ENCODE measurements at regions not wholly inside any gene's neighbourhood (a gene's known extent, or its start where the extent isn't known, plus 50 kb on each side); places are given as distances from the start of the nearest gene placed in this dataset.

DNA sequence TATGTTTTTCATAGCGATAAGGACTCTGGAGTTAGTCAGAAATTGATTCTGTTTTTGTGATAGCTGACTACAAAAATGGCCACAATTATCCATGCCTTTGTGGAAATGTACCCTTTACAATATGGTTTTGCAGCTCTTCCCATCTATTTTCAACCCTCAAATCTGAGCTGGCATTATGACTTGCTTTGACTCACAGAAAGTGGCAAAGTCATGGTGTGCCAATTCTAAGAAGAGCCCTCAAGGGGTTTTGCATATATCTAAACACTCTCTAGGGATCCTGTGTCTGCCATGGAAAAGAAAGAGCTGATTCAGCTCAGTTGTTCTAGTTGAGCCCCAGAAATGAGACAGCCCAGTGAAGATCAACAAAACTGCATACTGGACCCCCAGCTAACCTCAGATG, 390.5 kb upstream of the RAG2 start:
- no peaks in the 10 kb centered on the region for H3K4me1 Mint-ChIP-seq (ENCODE audit: unreplicated experiment)
- no peaks in the 10 kb centered on the region for H3K27me3 Mint-ChIP-seq (ENCODE audit: unreplicated experiment)
- H3K4me3 Mint-ChIP-seq (ENCODE audit: unreplicated experiment) = no peak overlapping the region
- TF ChIP-seq, protein P1, sequence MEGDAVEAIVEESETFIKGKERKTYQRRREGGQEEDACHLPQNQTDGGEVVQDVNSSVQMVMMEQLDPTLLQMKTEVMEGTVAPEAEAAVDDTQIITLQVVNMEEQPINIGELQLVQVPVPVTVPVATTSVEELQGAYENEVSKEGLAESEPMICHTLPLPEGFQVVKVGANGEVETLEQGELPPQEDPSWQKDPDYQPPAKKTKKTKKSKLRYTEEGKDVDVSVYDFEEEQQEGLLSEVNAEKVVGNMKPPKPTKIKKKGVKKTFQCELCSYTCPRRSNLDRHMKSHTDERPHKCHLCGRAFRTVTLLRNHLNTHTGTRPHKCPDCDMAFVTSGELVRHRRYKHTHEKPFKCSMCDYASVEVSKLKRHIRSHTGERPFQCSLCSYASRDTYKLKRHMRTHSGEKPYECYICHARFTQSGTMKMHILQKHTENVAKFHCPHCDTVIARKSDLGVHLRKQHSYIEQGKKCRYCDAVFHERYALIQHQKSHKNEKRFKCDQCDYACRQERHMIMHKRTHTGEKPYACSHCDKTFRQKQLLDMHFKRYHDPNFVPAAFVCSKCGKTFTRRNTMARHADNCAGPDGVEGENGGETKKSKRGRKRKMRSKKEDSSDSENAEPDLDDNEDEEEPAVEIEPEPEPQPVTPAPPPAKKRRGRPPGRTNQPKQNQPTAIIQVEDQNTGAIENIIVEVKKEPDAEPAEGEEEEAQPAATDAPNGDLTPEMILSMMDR (IDR thresholded peaks at IDR 0.05; ENCODE audit: unreplicated experiment) = no peak
- no peaks in the 10 kb centered on the region for H3K9me3 Mint-ChIP-seq (ENCODE audit: unreplicated experiment)
- no peaks in the 10 kb centered on the region for H3K36me3 Mint-ChIP-seq (ENCODE audit: low read depth, unreplicated experiment)
- H3K27ac Mint-ChIP-seq (ENCODE audit: unreplicated experiment) = no peak overlapping the region
- DNase-seq (ENCODE audit: low spot score) = no peak

DNA sequence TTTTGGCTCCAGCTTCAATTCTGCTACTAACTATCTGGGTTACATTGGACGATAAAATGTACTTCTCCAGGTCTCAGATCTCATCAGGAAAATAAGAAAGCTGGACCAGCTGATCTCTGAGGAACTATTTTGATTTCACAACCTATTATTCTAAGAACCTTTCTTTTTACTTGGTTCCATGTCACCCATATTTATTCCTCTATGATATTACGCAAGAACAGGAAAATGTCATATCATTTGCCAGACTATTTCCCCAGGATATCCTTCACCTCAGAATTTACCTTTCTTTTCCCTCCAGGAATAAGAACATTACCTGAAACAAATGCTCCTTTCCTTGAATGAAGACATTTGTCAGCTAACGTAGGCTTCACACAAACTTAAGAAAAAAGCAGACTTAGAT, 387.5 kb upstream of the RAG2 start:
- Mint-ChIP-seq H3K4me1 (ENCODE audit: unreplicated experiment) (no peaks in the 10 kb centered on the region), H3K36me3 (ENCODE audit: low read depth, unreplicated experiment) (peaks cover 4% of the 10 kb centered on the region), H3K9me3 (ENCODE audit: unreplicated experiment) (peaks cover 6% of the 10 kb centered on the region), H3K4me3 (ENCODE audit: unreplicated experiment) (no peak overlapping the region), H3K27me3 (ENCODE audit: unreplicated experiment) (peaks cover 4% of the 10 kb centered on the region), H3K27ac (ENCODE audit: unreplicated experiment) (no peak overlapping the region)
- TF ChIP-seq, protein P1 (IDR thresholded peaks at IDR 0.05; ENCODE audit: unreplicated experiment) = no peak
- no peak for DNase-seq (ENCODE audit: low spot score)

DNA sequence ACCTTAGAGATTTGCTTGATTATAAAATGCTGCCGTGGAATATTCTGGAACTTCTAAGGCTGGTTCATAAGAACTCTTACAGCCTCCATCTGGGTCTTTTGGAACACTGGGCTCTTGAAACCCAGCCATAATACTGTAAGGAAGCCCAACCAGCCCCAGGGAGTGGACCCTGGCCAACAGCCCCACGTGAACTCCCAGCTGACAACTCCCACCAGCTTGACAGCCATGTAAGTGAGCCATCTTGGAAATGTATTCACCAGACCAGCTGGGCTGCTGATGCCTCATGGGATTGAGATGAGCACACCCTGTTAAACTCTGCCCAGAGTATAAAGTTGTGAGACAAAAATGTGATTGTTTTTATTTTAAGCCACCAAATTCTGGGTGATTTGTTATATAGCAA, 378.7 kb upstream of the RAG2 start:
- H3K27me3 Mint-ChIP-seq (ENCODE audit: unreplicated experiment) = peaks cover 4% of the 10 kb centered on the region
- peaks cover 6% of the 10 kb centered on the region for H3K36me3 Mint-ChIP-seq (ENCODE audit: low read depth, unreplicated experiment)
- TF ChIP-seq, protein P1 (IDR thresholded peaks at IDR 0.05; ENCODE audit: unreplicated experiment) = no peak
- no peak overlapping the region for H3K4me3 Mint-ChIP-seq (ENCODE audit: unreplicated experiment)
- H3K9me3 Mint-ChIP-seq (ENCODE audit: unreplicated experiment) = peaks cover 17% of the 10 kb centered on the region
- DNase-seq (ENCODE audit: low spot score) = no peak
- no peak overlapping the region for H3K27ac Mint-ChIP-seq (ENCODE audit: unreplicated experiment)
- H3K4me1 Mint-ChIP-seq (ENCODE audit: unreplicated experiment) = no peaks in the 10 kb centered on the region

DNA sequence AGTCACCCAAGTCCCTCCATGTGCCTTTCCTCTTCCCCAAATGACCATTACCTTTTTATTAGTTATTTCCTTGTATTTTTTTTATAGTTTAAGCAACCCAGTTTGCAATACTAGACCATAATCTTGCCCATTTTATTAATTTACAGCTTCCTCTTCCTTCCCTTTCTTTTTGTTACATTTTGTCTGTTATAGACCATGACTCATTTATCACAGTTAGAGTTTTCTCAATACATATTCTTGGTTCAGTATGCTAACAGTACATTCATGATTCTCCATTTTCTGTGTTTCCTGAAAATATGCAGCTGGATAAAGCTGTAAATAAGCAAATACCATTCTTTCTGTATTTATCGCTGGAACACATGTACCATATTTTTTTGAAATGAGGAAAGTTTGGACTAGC, 376.7 kb upstream of the RAG2 start:
- H3K9me3 Mint-ChIP-seq (ENCODE audit: unreplicated experiment) = peaks cover 4% of the 10 kb centered on the region
- H3K4me1 Mint-ChIP-seq (ENCODE audit: unreplicated experiment) = no peaks in the 10 kb centered on the region
- H3K36me3 Mint-ChIP-seq (ENCODE audit: low read depth, unreplicated experiment) = no peaks in the 10 kb centered on the region
- H3K27me3 Mint-ChIP-seq (ENCODE audit: unreplicated experiment) = no peaks in the 10 kb centered on the region
- DNase-seq (ENCODE audit: low spot score) = no peak
- no peak overlapping the region for H3K4me3 Mint-ChIP-seq (ENCODE audit: unreplicated experiment)
- H3K27ac Mint-ChIP-seq (ENCODE audit: unreplicated experiment) = no peak overlapping the region
- TF ChIP-seq, protein P1 (IDR thresholded peaks at IDR 0.05; ENCODE audit: unreplicated experiment) = no peak

DNA sequence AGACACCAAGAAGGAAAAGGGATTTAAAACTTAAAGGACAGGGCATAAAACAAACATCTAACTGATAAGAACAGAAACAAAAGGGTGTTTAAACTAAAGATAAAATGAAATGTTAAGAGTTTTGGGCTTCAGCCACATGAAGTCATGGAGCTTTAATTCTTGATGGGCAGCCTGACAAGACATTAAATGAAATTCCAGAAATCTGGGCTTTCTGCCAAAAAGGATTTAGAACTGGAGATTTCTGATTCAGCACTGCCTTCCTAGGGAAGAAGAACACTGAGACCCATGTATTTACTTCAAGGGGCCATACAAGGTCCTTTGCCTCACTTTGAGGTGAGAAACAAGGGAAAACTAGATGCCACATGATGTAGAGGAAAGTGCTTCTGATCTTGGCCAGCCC, 355.9 kb upstream of the RAG2 start:
- H3K4me3 Mint-ChIP-seq (ENCODE audit: unreplicated experiment) = no peak overlapping the region
- H3K4me1 Mint-ChIP-seq (ENCODE audit: unreplicated experiment) = peaks cover 2% of the 10 kb centered on the region
- peaks cover 2% of the 10 kb centered on the region for H3K27me3 Mint-ChIP-seq (ENCODE audit: unreplicated experiment)
- no peaks in the 10 kb centered on the region for H3K9me3 Mint-ChIP-seq (ENCODE audit: unreplicated experiment)
- no peaks in the 10 kb centered on the region for H3K36me3 Mint-ChIP-seq (ENCODE audit: low read depth, unreplicated experiment)
- TF ChIP-seq, protein P1 (IDR thresholded peaks at IDR 0.05; ENCODE audit: unreplicated experiment) = no peak
- no peak for DNase-seq (ENCODE audit: low spot score)
- H3K27ac Mint-ChIP-seq (ENCODE audit: unreplicated experiment) = no peak overlapping the region
